ENCODE measurements at regions not wholly inside any gene's neighbourhood (a gene's known extent, or its start where the extent isn't known, plus 50 kb on each side); places are given as distances from the start of the nearest gene placed in this dataset.

- TF ChIP-seq ATF3 (IDR thresholded peaks at IDR 0.05) (no peak), ATF3 (CRISPR knock-in tag; conservative IDR thresholded peaks at IDR 0.05) (no peak)
Observed at GRCh38 chr3:74722211-74722610, 107.8 kb upstream of the CNTN3 start (continued).

- Histone ChIP-seq H3K27me3 (ENCODE audit: control insufficient read depth in 2 of 2, insufficient read depth in 2 of 2, low read length in 2 of 2) (no peaks in the 10 kb centered on the region), H3K4me1 (replicated peaks in 1 of 2; ENCODE audit: control insufficient read depth in 2 of 2, insufficient read depth in 2 of 2, low read length in 2 of 2) (no peaks in the 10 kb centered on the region), H3K79me2 (ENCODE audit: control insufficient read depth, insufficient read depth, low read length) (no peaks in the 10 kb centered on the region), H3K27ac (ENCODE audit: extremely low read depth, low read depth, low read length) (no peak overlapping the region), H3K36me3 (ENCODE audit: control insufficient read depth, insufficient read depth, low read length) (no peaks in the 10 kb centered on the region), H3K4me3 (no peak overlapping the region), H3K9me3 (replicated peaks; ENCODE audit: control insufficient read depth, insufficient read depth, low read depth, low read length) (no peaks in the 10 kb centered on the region), H4K20me1 (replicated peaks; ENCODE audit: control insufficient read depth, insufficient read depth, low read length) (no peaks in the 10 kb centered on the region), H3K9ac (ENCODE audit: insufficient read depth in 1 of 2, low read depth in 2 of 2, low read length in 2 of 2) (no peak overlapping the region), H2AFZ (ENCODE audit: low read depth, low read length) (no peak overlapping the region), H3K4me2 (ENCODE audit: insufficient read depth, low read length) (no peak overlapping the region), H3K9me1 (ENCODE audit: control insufficient read depth, insufficient read depth, low read length) (no peaks in the 10 kb centered on the region)
- intact Hi-C loops (cut with micrococcal nuclease) (no loop called here), in situ Hi-C loops (cut with MboI) (no loop called here)
- CTCF ChIA-PET (ENCODE audit: low intra/inter-chr PET ratio): no interaction called here
- POLR2A ChIA-PET: no interaction called here
- DNase-seq (ENCODE audit: extremely low read depth in 1 of 4, low spot score in 3 of 4) (no peak), ATAC-seq (no peak), FAIRE-seq (no peak)
- 17% methylated on average over 4 of the region's 4 CpGs for WGBS (ENCODE audit: insufficient coverage, low coverage, missing lambda C conversion rate)
- no TSS peak for BruUV-seq (replicated peaks)
- no peak for TF ChIP-seq ZNF668 (CRISPR knock-in tag; IDR thresholded peaks at IDR 0.05)
- no peak for TF ChIP-seq SRSF9 (IDR thresholded peaks at IDR 0.05; ENCODE audit: borderline replicate concordance, low read depth, low read length)
- TF ChIP-seq MBD2 (IDR thresholded peaks at IDR 0.05; ENCODE audit: borderline replicate concordance, low read depth): no peak
- no peak for TF ChIP-seq ZNF512 (tag; IDR thresholded peaks at IDR 0.05)
- TF ChIP-seq MTF1 (CRISPR knock-in tag; IDR thresholded peaks at IDR 0.05; ENCODE audit: borderline replicate concordance): no peak
- no peak for TF ChIP-seq SRSF7 (optimal IDR thresholded peaks at IDR 0.05; ENCODE audit: low read depth, low read length)
- no peak for TF ChIP-seq ZBTB2 (IDR thresholded peaks at IDR 0.05)
- no peak for TF ChIP-seq ZNF124 (CRISPR knock-in tag; IDR thresholded peaks at IDR 0.05)
- TF ChIP-seq ZNF449 (CRISPR knock-in tag; IDR thresholded peaks at IDR 0.05): no peak
- no peak for TF ChIP-seq XRCC3 (IDR thresholded peaks at IDR 0.05)
Observed at GRCh38 chr3:74713977-74714376, 99.5 kb upstream of the CNTN3 start.

Measured in K562 (cell line).